ENCODE measurements at regions not wholly inside any gene's neighbourhood (a gene's known extent, or its start where the extent isn't known, plus 50 kb on each side); places are given as distances from the start of the nearest gene placed in this dataset.

DNA sequence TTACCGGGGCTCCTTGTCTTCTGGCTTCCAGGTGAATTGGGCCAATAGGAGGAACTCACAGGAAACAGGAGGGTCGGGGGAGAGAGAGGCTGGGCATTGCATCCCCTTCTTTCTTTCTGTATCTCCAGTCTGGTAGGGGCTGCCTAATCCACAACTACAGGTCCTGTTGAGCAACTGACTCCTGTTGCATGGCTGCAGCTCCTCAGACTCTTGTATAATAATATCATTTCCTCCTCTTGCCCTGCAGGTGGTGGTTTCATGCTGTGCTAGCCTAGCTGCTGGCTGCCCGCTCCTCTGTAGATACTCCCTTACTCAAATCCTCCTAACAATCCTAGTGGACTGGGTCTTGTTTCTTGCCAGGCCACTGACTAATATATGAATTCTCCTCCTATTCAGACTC is 276.5 kb upstream of the SMIM30 start:
- Histone ChIP-seq H3K9me3 (no peaks in the 10 kb centered on the region), H3K27ac (no peak overlapping the region), H3K4me1 (no peaks in the 10 kb centered on the region), H3K36me3 (no peaks in the 10 kb centered on the region), H3K27me3 (no peaks in the 10 kb centered on the region), H3K9ac (ENCODE audit: low read depth in 2 of 2, low read length in 2 of 2) (no peak overlapping the region), H3K4me3 (no peak overlapping the region)
- intact Hi-C loops (cut with DNase I) = no loop called here
- TF ChIP-seq, protein P1, sequence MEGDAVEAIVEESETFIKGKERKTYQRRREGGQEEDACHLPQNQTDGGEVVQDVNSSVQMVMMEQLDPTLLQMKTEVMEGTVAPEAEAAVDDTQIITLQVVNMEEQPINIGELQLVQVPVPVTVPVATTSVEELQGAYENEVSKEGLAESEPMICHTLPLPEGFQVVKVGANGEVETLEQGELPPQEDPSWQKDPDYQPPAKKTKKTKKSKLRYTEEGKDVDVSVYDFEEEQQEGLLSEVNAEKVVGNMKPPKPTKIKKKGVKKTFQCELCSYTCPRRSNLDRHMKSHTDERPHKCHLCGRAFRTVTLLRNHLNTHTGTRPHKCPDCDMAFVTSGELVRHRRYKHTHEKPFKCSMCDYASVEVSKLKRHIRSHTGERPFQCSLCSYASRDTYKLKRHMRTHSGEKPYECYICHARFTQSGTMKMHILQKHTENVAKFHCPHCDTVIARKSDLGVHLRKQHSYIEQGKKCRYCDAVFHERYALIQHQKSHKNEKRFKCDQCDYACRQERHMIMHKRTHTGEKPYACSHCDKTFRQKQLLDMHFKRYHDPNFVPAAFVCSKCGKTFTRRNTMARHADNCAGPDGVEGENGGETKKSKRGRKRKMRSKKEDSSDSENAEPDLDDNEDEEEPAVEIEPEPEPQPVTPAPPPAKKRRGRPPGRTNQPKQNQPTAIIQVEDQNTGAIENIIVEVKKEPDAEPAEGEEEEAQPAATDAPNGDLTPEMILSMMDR (IDR thresholded peaks at IDR 0.05) = no peak
- no peak for DNase-seq

- no peaks in the 10 kb centered on the region for H3K27me3 ChIP-seq
- H3K9ac ChIP-seq (ENCODE audit: low read depth in 2 of 2, low read length in 2 of 2) = no peak overlapping the region
- no peaks in the 10 kb centered on the region for H3K36me3 ChIP-seq
- no peaks in the 10 kb centered on the region for H3K4me1 ChIP-seq
- intact Hi-C loops (cut with DNase I) = no loop called here
- no peaks in the 10 kb centered on the region for H3K9me3 ChIP-seq
- no peak overlapping the region for H3K4me3 ChIP-seq
- TF ChIP-seq, protein P1 (IDR thresholded peaks at IDR 0.05) = no peak
- no peak for DNase-seq
- no peak overlapping the region for H3K27ac ChIP-seq
Observed at GRCh38 chr7:113392841-113393540, 274.6 kb upstream of the SMIM30 start.

DNA sequence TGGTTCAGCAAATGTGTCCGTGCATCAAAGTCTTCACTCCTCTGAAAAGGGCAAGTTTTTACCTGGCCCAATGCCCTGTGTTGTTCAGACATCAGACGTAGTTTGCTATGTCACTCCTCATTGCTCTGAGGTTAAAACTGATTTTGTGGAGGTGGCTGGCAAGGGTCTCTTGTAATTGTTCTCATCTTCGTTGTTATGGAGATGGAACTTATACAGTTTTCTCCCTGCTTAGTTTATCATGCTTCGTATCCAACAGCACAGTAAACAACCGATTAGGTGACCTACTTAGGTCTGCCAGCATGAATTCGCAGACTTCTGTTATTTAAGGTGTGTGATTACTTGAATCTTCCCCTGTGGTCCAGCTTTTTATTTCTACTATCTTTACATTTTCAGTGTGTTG is 274.1 kb upstream of the SMIM30 start:
- no peaks in the 10 kb centered on the region for H3K27me3 ChIP-seq
- H3K4me1 ChIP-seq = no peaks in the 10 kb centered on the region
- H3K9ac ChIP-seq (ENCODE audit: low read depth in 2 of 2, low read length in 2 of 2) = no peak overlapping the region
- intact Hi-C loops (cut with DNase I) = no loop called here
- H3K27ac ChIP-seq = no peak overlapping the region
- no peaks in the 10 kb centered on the region for H3K36me3 ChIP-seq
- no peak overlapping the region for H3K4me3 ChIP-seq
- no peak for DNase-seq
- TF ChIP-seq, protein P1 (IDR thresholded peaks at IDR 0.05) = no peak
- H3K9me3 ChIP-seq = no peaks in the 10 kb centered on the region

DNA sequence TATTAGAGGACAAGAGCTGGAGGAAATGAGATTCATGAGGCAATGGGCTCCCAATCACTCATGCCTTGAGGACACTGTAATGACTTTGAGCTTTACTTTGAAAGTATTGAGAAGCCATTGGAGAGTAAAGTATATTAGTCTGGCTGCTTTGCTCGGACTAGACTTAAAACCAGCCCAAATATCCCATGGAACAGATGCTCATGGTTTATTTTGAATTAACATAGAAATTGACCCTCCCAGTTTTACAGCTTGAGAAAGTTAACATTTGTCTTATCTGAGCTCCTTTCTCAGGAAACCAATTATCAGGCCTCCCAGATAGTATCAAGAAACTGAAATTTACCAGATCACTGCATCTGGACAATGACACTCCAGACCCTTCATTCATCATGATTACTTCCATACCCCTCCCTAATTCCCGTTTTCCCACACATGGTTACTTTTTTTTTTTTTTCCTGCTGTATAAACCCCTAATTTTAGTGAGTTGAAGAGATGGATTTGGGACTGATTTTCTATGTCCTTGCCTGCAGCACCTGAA is 270.8 kb upstream of the SMIM30 start:
- intact Hi-C loops (cut with DNase I) = no loop called here
- no peak overlapping the region for H3K9ac ChIP-seq (ENCODE audit: low read depth in 2 of 2, low read length in 2 of 2)
- no peaks in the 10 kb centered on the region for H3K36me3 ChIP-seq
- no peaks in the 10 kb centered on the region for H3K9me3 ChIP-seq
- H3K4me1 ChIP-seq = no peaks in the 10 kb centered on the region
- TF ChIP-seq, protein P1 (IDR thresholded peaks at IDR 0.05) = no peak
- DNase-seq = no peak
- no peak overlapping the region for H3K27ac ChIP-seq
- H3K4me3 ChIP-seq = no peak overlapping the region
- no peaks in the 10 kb centered on the region for H3K27me3 ChIP-seq

GRCh38 chr7:113383638-113384037 is 265.3 kb upstream of the SMIM30 start:
- Histone ChIP-seq H3K9ac (ENCODE audit: low read depth in 2 of 2, low read length in 2 of 2) (no peak overlapping the region), H3K4me1 (no peaks in the 10 kb centered on the region), H3K27ac (no peak overlapping the region), H3K27me3 (no peaks in the 10 kb centered on the region), H3K9me3 (no peaks in the 10 kb centered on the region), H3K36me3 (no peaks in the 10 kb centered on the region), H3K4me3 (no peak overlapping the region)
- TF ChIP-seq, protein P1 (IDR thresholded peaks at IDR 0.05) = no peak
- intact Hi-C loops (cut with DNase I) = no loop called here
- DNase-seq = no peak
